WTC11 (cell line): ENCODE measurements at regions not wholly inside any gene's neighbourhood (a gene's known extent, or its start where the extent isn't known, plus 50 kb on each side); places are given as distances from the start of the nearest gene placed in this dataset.

Experiments
- ATAC-seq: fragments of 200-7000 bp; cut with Tn5 transposase; 2 replicates; pipeline ENCODE4 v1.10.0; 2021; ENCODE audit warnings: mild to moderate bottlenecking, moderate library complexity
- CTCF ChIA-PET: fragments of 300-600 bp; sonication (Branson Sonifier 250); formaldehyde crosslinking; loops from one replicate; lab custom pipeline; 2021; ENCODE audit warnings: antibody characterized with exemption; lab: Charles Lee
- POLR2A ChIA-PET: fragments of 350-600 bp; sonication (Branson Sonifier 250); formaldehyde crosslinking; loops from one replicate; lab custom pipeline; 2021; ENCODE audit warnings: antibody characterized with exemption; lab: Charles Lee
- DNase-seq: peaks from one replicate; pipeline ENCODE4 v3.0.0; 2021; ENCODE audit warnings: low spot score
- H3K27ac Mint-ChIP-seq: 2 replicates; pipeline ENCODE4 v1.8.0; 2021; ENCODE audit warnings: mixed read lengths
- H3K27me3 Mint-ChIP-seq: 2 replicates; pipeline ENCODE4 v1.8.0; 2021; ENCODE audit warnings: low read depth, mild to moderate bottlenecking, moderate library complexity, mixed read lengths
- H3K36me3 Mint-ChIP-seq: 2 replicates; pipeline ENCODE4 v1.8.0; 2021; ENCODE audit warnings: mixed read lengths
- H3K4me1 Mint-ChIP-seq: 2 replicates; pipeline ENCODE4 v1.8.0; 2022; ENCODE audit warnings: mixed read lengths
- H3K4me3 Mint-ChIP-seq: 2 replicates; pipeline ENCODE4 v1.8.0; 2021; ENCODE audit warnings: mild to moderate bottlenecking, moderate library complexity, mixed read lengths
- H3K9me3 Mint-ChIP-seq: 2 replicates; pipeline ENCODE4 v1.8.0; 2021; ENCODE audit warnings: mixed read lengths
- CBFB ChIP-seq: sonication (generic); formaldehyde crosslinking; IDR thresholded peaks from 2 replicates; pipeline ENCODE4 v1.8.1; 2022; ENCODE audit warnings: mild to moderate bottlenecking, low read depth, missing genetic modification reagents
- CREM ChIP-seq: sonication (generic); formaldehyde crosslinking; IDR thresholded peaks from 2 replicates; pipeline ENCODE4 v1.8.1; 2022; ENCODE audit warnings: mild to moderate bottlenecking, missing genetic modification reagents, moderate library complexity
- GABPB1 ChIP-seq: sonication (generic); formaldehyde crosslinking; IDR thresholded peaks from 2 replicates; pipeline ENCODE4 v1.8.1; 2023; ENCODE audit warnings: mild to moderate bottlenecking, missing genetic modification reagents
- GRHL2 ChIP-seq: fragments of 250-450 bp; sonication (Bioruptor Pico); IDR thresholded peaks from 2 replicates; pipeline ENCODE4 v1.8.0; 2022; ENCODE audit warnings: mild to moderate bottlenecking, moderate library complexity; ENCODE audit not compliant: insufficient replicate concordance, severe bottlenecking
- HMGA2 ChIP-seq: fragments of 250-450 bp; sonication (Bioruptor Pico); IDR thresholded peaks from 2 replicates; pipeline ENCODE4 v1.4.0; 2021; ENCODE audit warnings: mild to moderate bottlenecking, moderate library complexity
- MXD4 ChIP-seq: fragments of 250-450 bp; sonication (Bioruptor Pico); IDR thresholded peaks from 2 replicates; pipeline ENCODE4 v1.8.0; 2021; ENCODE audit warnings: mild to moderate bottlenecking, moderate library complexity, borderline replicate concordance
- NR2C2 ChIP-seq: sonication (generic); formaldehyde crosslinking; IDR thresholded peaks from 2 replicates; pipeline ENCODE4 v1.8.0; 2022; ENCODE audit warnings: mild to moderate bottlenecking, missing genetic modification reagents
- NR3C1 ChIP-seq: sonication (generic); formaldehyde crosslinking; conservative IDR thresholded peaks from 2 replicates; pipeline ENCODE4 v1.8.1; 2023; ENCODE audit warnings: low read depth, mild to moderate bottlenecking, missing genetic modification reagents
- OVOL2 ChIP-seq: fragments of 250-450 bp; sonication (Bioruptor Pico); IDR thresholded peaks from 2 replicates; pipeline ENCODE4 v1.9.0; 2021; ENCODE audit warnings: mild to moderate bottlenecking, borderline replicate concordance
- PRRX2 ChIP-seq: fragments of 250-450 bp; sonication (Bioruptor Pico); IDR thresholded peaks from 2 replicates; pipeline ENCODE4 v1.8.0; 2021; ENCODE audit warnings: mild to moderate bottlenecking
- TEAD1 ChIP-seq: sonication (generic); formaldehyde crosslinking; IDR thresholded peaks from 2 replicates; pipeline ENCODE4 v1.8.0; 2022; ENCODE audit warnings: mild to moderate bottlenecking, missing genetic modification reagents
- ZNF138 ChIP-seq: sonication (generic); formaldehyde crosslinking; conservative IDR thresholded peaks from 2 replicates; pipeline ENCODE4 v1.8.1; 2022; ENCODE audit warnings: mild to moderate bottlenecking, moderate library complexity, missing genetic modification reagents
- ZNF232 ChIP-seq: sonication (generic); formaldehyde crosslinking; IDR thresholded peaks from 2 replicates; pipeline ENCODE4 v1.8.0; 2022; ENCODE audit warnings: mild to moderate bottlenecking, missing genetic modification reagents
- TF ChIP-seq, protein P1 (sequence below): sonication (generic); formaldehyde crosslinking; IDR thresholded peaks from 2 replicates; pipeline ENCODE4 v1.8.1; 2022; ENCODE audit warnings: mild to moderate bottlenecking, moderate library complexity, missing genetic modification reagents
- TF ChIP-seq, protein P2 (sequence below): sonication (generic); formaldehyde crosslinking; IDR thresholded peaks from 2 replicates; pipeline ENCODE4 v1.8.0; 2022; ENCODE audit warnings: mild to moderate bottlenecking, missing genetic modification reagents
- TF ChIP-seq, protein P3 (sequence below): sonication (generic); formaldehyde crosslinking; IDR thresholded peaks from 2 replicates; pipeline ENCODE4 v1.8.1; 2023; ENCODE audit warnings: mild to moderate bottlenecking, missing genetic modification reagents, moderate library complexity
- TF ChIP-seq, protein P4 (sequence below): sonication (generic); formaldehyde crosslinking; IDR thresholded peaks from 2 replicates; pipeline ENCODE4 v1.8.1; 2023; ENCODE audit warnings: mild to moderate bottlenecking, missing genetic modification reagents
- TF ChIP-seq, protein P5 (sequence below): fragments of 250-450 bp; sonication (Bioruptor Pico); IDR thresholded peaks from 2 replicates; pipeline ENCODE4 v1.9.0; 2021; ENCODE audit warnings: mild to moderate bottlenecking

DNA sequence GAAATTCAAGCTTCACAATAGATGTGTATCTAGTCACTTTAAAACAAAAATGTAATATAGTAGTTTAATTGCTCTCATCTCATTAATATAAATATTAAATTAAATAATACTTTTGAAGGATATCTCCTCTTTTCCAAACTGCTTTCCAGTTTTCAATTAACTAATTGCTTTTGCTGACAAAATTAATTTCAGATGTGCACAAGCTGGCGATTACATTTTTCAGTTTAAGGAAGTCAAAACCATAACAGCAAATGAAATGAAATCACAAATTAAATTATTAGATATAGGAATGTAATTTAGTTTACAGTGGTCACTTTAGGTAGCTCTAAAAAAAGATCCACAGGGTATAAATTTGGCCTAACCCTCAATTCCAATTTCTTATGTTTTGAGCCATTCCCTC lies 362.1 kb downstream of the SLC6A15 start:
- no peak overlapping the region for H3K27ac Mint-ChIP-seq
- no peak for TF ChIP-seq CREM (CRISPR knock-in tag)
- TF ChIP-seq PRRX2 (CRISPR knock-in tag), result no peak
- no peak for TF ChIP-seq TEAD1
- TF ChIP-seq, protein P1, sequence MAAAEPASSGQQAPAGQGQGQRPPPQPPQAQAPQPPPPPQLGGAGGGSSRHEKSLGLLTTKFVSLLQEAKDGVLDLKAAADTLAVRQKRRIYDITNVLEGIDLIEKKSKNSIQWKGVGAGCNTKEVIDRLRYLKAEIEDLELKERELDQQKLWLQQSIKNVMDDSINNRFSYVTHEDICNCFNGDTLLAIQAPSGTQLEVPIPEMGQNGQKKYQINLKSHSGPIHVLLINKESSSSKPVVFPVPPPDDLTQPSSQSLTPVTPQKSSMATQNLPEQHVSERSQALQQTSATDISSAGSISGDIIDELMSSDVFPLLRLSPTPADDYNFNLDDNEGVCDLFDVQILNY (CRISPR knock-in tag), result no peak
- no peak for TF ChIP-seq NR2C2 (CRISPR knock-in tag)
- TF ChIP-seq MXD4, result no peak
- no peak for TF ChIP-seq GRHL2
- TF ChIP-seq, protein P2, sequence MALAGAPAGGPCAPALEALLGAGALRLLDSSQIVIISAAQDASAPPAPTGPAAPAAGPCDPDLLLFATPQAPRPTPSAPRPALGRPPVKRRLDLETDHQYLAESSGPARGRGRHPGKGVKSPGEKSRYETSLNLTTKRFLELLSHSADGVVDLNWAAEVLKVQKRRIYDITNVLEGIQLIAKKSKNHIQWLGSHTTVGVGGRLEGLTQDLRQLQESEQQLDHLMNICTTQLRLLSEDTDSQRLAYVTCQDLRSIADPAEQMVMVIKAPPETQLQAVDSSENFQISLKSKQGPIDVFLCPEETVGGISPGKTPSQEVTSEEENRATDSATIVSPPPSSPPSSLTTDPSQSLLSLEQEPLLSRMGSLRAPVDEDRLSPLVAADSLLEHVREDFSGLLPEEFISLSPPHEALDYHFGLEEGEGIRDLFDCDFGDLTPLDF (CRISPR knock-in tag), result no peak
- no peak for TF ChIP-seq CBFB (CRISPR knock-in tag)
- ChIA-PET CTCF (no interaction called here), POLR2A (no interaction called here)
- H3K4me3 Mint-ChIP-seq, result no peak overlapping the region
- H3K27me3 Mint-ChIP-seq, result no peaks in the 10 kb centered on the region
- ATAC-seq, result no peak
- no peaks in the 10 kb centered on the region for H3K9me3 Mint-ChIP-seq
- no peak for DNase-seq
- no peaks in the 10 kb centered on the region for H3K36me3 Mint-ChIP-seq
- H3K4me1 Mint-ChIP-seq, result no peaks in the 10 kb centered on the region

- DNase-seq (no peak), ATAC-seq (no peak)
- CTCF ChIA-PET, result no interaction called here
- H3K36me3 Mint-ChIP-seq, result no peaks in the 10 kb centered on the region
- no peak overlapping the region for H3K27ac Mint-ChIP-seq
- no peak overlapping the region for H3K4me3 Mint-ChIP-seq
- no peaks in the 10 kb centered on the region for H3K27me3 Mint-ChIP-seq
- no peaks in the 10 kb centered on the region for H3K9me3 Mint-ChIP-seq
- POLR2A ChIA-PET, result no interaction called here
- H3K4me1 Mint-ChIP-seq, result no peaks in the 10 kb centered on the region
- TF ChIP-seq, protein P3, sequence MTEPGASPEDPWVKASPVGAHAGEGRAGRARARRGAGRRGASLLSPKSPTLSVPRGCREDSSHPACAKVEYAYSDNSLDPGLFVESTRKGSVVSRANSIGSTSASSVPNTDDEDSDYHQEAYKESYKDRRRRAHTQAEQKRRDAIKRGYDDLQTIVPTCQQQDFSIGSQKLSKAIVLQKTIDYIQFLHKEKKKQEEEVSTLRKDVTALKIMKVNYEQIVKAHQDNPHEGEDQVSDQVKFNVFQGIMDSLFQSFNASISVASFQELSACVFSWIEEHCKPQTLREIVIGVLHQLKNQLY (CRISPR knock-in tag), result no peak
- TF ChIP-seq OVOL2 (CRISPR knock-in tag), result no peak
- TF ChIP-seq CBFB (CRISPR knock-in tag), result no peak
- TF ChIP-seq GRHL2, result no peak
- TF ChIP-seq, protein P4, sequence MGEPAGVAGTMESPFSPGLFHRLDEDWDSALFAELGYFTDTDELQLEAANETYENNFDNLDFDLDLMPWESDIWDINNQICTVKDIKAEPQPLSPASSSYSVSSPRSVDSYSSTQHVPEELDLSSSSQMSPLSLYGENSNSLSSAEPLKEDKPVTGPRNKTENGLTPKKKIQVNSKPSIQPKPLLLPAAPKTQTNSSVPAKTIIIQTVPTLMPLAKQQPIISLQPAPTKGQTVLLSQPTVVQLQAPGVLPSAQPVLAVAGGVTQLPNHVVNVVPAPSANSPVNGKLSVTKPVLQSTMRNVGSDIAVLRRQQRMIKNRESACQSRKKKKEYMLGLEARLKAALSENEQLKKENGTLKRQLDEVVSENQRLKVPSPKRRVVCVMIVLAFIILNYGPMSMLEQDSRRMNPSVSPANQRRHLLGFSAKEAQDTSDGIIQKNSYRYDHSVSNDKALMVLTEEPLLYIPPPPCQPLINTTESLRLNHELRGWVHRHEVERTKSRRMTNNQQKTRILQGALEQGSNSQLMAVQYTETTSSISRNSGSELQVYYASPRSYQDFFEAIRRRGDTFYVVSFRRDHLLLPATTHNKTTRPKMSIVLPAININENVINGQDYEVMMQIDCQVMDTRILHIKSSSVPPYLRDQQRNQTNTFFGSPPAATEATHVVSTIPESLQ (CRISPR knock-in tag), result no peak
- no peak for TF ChIP-seq NR3C1 (CRISPR knock-in tag)
- TF ChIP-seq GABPB1 (CRISPR knock-in tag), result no peak
- TF ChIP-seq, protein P5, sequence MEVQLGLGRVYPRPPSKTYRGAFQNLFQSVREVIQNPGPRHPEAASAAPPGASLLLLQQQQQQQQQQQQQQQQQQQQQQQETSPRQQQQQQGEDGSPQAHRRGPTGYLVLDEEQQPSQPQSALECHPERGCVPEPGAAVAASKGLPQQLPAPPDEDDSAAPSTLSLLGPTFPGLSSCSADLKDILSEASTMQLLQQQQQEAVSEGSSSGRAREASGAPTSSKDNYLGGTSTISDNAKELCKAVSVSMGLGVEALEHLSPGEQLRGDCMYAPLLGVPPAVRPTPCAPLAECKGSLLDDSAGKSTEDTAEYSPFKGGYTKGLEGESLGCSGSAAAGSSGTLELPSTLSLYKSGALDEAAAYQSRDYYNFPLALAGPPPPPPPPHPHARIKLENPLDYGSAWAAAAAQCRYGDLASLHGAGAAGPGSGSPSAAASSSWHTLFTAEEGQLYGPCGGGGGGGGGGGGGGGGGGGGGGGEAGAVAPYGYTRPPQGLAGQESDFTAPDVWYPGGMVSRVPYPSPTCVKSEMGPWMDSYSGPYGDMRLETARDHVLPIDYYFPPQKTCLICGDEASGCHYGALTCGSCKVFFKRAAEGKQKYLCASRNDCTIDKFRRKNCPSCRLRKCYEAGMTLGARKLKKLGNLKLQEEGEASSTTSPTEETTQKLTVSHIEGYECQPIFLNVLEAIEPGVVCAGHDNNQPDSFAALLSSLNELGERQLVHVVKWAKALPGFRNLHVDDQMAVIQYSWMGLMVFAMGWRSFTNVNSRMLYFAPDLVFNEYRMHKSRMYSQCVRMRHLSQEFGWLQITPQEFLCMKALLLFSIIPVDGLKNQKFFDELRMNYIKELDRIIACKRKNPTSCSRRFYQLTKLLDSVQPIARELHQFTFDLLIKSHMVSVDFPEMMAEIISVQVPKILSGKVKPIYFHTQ (CRISPR knock-in tag), result no peak
- no peak for TF ChIP-seq NR2C2 (CRISPR knock-in tag)
- TF ChIP-seq ZNF138, result no peak
- TF ChIP-seq HMGA2 (CRISPR knock-in tag), result no peak
- TF ChIP-seq ZNF232 (CRISPR knock-in tag), result no peak
- TF ChIP-seq, protein P2 (CRISPR knock-in tag), result no peak
Measured at GRCh38 chr12:84542289-84542688, 370.3 kb downstream of the SLC6A15 start.
